Epidermal melanocyte (primary cell): ENCODE measurements at regions not wholly inside any gene's neighbourhood (a gene's known extent, or its start where the extent isn't known, plus 50 kb on each side); places are given as distances from the start of the nearest gene placed in this dataset.
A peak's percentile ranks its signal among the peaks of the same experiment; 100 is the strongest.

Experiments used
- DNase-seq: peaks from one replicate; pipeline ENCODE4 v3.0.0; 2011; ENCODE audit warnings: low spot score; ENCODE audit not compliant: insufficient read length

GRCh38 chr9:86893811-86894490 lies 53.4 kb downstream of the GAS1 start:
- DNase-seq, result no peak

- DNase-seq, result no peak
Measured at GRCh38 chr9:86892576-86892975, 54.7 kb downstream of the GAS1 start.

GRCh38 chr9:86891886-86892437 lies 55.3 kb downstream of the GAS1 start:
- no peak for DNase-seq

- no peak for DNase-seq
Measured at GRCh38 chr9:86891091-86891490, 56.2 kb downstream of the GAS1 start.

GRCh38 chr9:86885232-86885631 lies 62.1 kb downstream of the GAS1 start:
- no peak for DNase-seq

GRCh38 chr9:86876621-86877196 lies 70.6 kb downstream of the GAS1 start:
- DNase-seq, result no peak

- no peak for DNase-seq
Measured at GRCh38 chr9:86868616-86869015, 78.7 kb downstream of the GAS1 start.

- DNase-seq, result no peak
Measured at GRCh38 chr9:86867804-86868313, 79.4 kb downstream of the GAS1 start.

- DNase-seq, result no peak
Measured at GRCh38 chr9:86865952-86866351, 81.4 kb downstream of the GAS1 start.

- no peak for DNase-seq
Measured at GRCh38 chr9:86860006-86860405, 87.3 kb downstream of the GAS1 start.

- DNase-seq, result no peak
Measured at GRCh38 chr9:86859056-86859455, 88.2 kb downstream of the GAS1 start.

GRCh38 chr9:86858009-86858408 lies 89.3 kb downstream of the GAS1 start:
- no peak for DNase-seq

GRCh38 chr9:86856259-86856658 lies 91.0 kb downstream of the GAS1 start:
- DNase-seq, result no peak

- DNase-seq, result peak; percentile 51
Measured at GRCh38 chr9:86854898-86855523, 92.3 kb downstream of the GAS1 start.

- DNase-seq, result no peak
Measured at GRCh38 chr9:86846656-86847055, 100.7 kb downstream of the GAS1 start.

- no peak for DNase-seq
Measured at GRCh38 chr9:86843206-86843605, 104.1 kb downstream of the GAS1 start.

- no peak for DNase-seq
Measured at GRCh38 chr9:86842573-86842972, 104.7 kb downstream of the GAS1 start.

GRCh38 chr9:86839522-86839921 lies 107.8 kb downstream of the GAS1 start:
- DNase-seq, result no peak

GRCh38 chr9:86838519-86839497 lies 108.5 kb downstream of the GAS1 start:
- DNase-seq, result no peak

- no peak for DNase-seq
Measured at GRCh38 chr9:86837345-86837744, 110.0 kb downstream of the GAS1 start.

GRCh38 chr9:86836797-86837196 lies 110.5 kb downstream of the GAS1 start:
- DNase-seq, result no peak
